GM12878 (cell line): ENCODE measurements at regions not wholly inside any gene's neighbourhood (a gene's known extent, or its start where the extent isn't known, plus 50 kb on each side); places are given as distances from the start of the nearest gene placed in this dataset.

ENCODE experiments used
- ATAC-seq: fragments of 200-7000 bp; cut with Tn5 transposase; 3 replicates; pipeline ENCODE4 v1.9.1; 2020; ENCODE audit warnings: mild to moderate bottlenecking, moderate library complexity
- BruUV-seq: library from RNA; stranded (reverse); fragments of 400-500 nt; replicated peaks from 2 replicates; lab custom pipeline; 2021; lab: Mats Ljungman, UMichigan
- CTCF ChIA-PET: fragments of 300-600 bp; sonication (Branson Sonifier 250); formaldehyde crosslinking; extraction: SDS; loops from one replicate; lab custom pipeline; 2021; ENCODE audit warnings: inconsistent platforms; lab: Yijun Ruan, JAX
- POLR2A ChIA-PET: fragments of 350-600 bp; formaldehyde crosslinking; extraction: SDS; loops from one replicate; lab custom pipeline; 2021; ENCODE audit warnings: inconsistent platforms; lab: Charles Lee
- RAD21 ChIA-PET: fragments of 300-600 bp; sonication (Branson Sonifier 250); formaldehyde crosslinking; loops from one replicate; lab custom pipeline; 2023; ENCODE audit warnings: antibody characterized with exemption; ENCODE audit not compliant: unreplicated experiment; lab: Charles Lee
- SMC1A ChIA-PET: fragments of 300-600 bp; sonication (Branson Sonifier 250); formaldehyde crosslinking; loops from one replicate; lab custom pipeline; 2023; ENCODE audit not compliant: unreplicated experiment, uncharacterized antibody; lab: Charles Lee
- DNase-seq: peaks from one replicate; pipeline ENCODE4 v3.0.0-alpha.2; 2011; ENCODE audit warnings: low read depth, low spot score
- FAIRE-seq: peaks from 3 replicates; lab custom pipeline; 2011; peaks lifted over from hg19 to GRCh38; lab: Jason Lieb, UNC
- H2AFZ ChIP-seq: 2 replicates; pipeline ENCODE4 v1.6.0; 2011; ENCODE audit warnings: low read depth, low read length, control low read depth; ENCODE audit not compliant: control insufficient read depth
- H3K27ac ChIP-seq: 2 replicates; pipeline ENCODE4 v1.5.1; 2011; ENCODE audit warnings: control low read depth; ENCODE audit not compliant: control insufficient read depth, insufficient read depth
- H3K27me3 ChIP-seq, 2 experiments: replicated peaks in 1 of 2; 2 replicates each; pipeline versions ENCODE4 v1.6.0 to v1.6.1; 2011; ENCODE audit warnings: low read length in 1 of 2; ENCODE audit not compliant: control insufficient read depth in 2 of 2, insufficient read depth in 2 of 2
- H3K36me3 ChIP-seq, 2 experiments: 2 replicates each; pipeline ENCODE4 v1.5.1; 2011; ENCODE audit warnings: low read length in 1 of 2; ENCODE audit not compliant: control insufficient read depth in 2 of 2, insufficient read depth in 2 of 2
- H3K4me1 ChIP-seq: 2 replicates; pipeline ENCODE4 v1.6.1; 2011; ENCODE audit warnings: mild to moderate bottlenecking, low read length, moderate library complexity, mixed read lengths; ENCODE audit not compliant: control insufficient read depth, insufficient read depth
- H3K4me2 ChIP-seq: 2 replicates; pipeline ENCODE4 v1.6.0; 2011; ENCODE audit warnings: control low read depth; ENCODE audit not compliant: control insufficient read depth, insufficient read depth
- H3K4me3 ChIP-seq: fragments of 200-600 bp; sonication (generic); 2 replicates; pipeline ENCODE4 v1.5.1; 2016
- H3K79me2 ChIP-seq: 2 replicates; pipeline ENCODE4 v1.6.0; 2011; ENCODE audit warnings: low read length; ENCODE audit not compliant: control insufficient read depth, insufficient read depth
- H3K9ac ChIP-seq: 2 replicates; pipeline ENCODE4 v1.8.0; 2011; ENCODE audit warnings: low read length, control low read depth, mixed read lengths; ENCODE audit not compliant: control insufficient read depth, insufficient read depth
- H3K9me3 ChIP-seq: replicated peaks from 3 replicates; pipeline ENCODE4 v1.5.1; 2011; ENCODE audit warnings: mild to moderate bottlenecking, low read length; ENCODE audit not compliant: control insufficient read depth, insufficient read depth
- H4K20me1 ChIP-seq: 2 replicates; pipeline ENCODE4 v1.6.0; 2011; ENCODE audit not compliant: control insufficient read depth, insufficient read depth
- ATF2 ChIP-seq: IDR thresholded peaks from 2 replicates; pipeline ENCODE4 v1.6.1; 2012; ENCODE audit warnings: low read length, inconsistent platforms
- ATF7 ChIP-seq: fragments of 450-650 bp; IDR thresholded peaks from 2 replicates; pipeline ENCODE4 v1.6.1; 2016; ENCODE audit warnings: low read depth, mild to moderate bottlenecking
- BMI1 ChIP-seq: fragments of 450-650 bp; IDR thresholded peaks from 2 replicates; pipeline ENCODE4 v1.6.1; 2016; ENCODE audit warnings: mild to moderate bottlenecking, moderate library complexity, borderline replicate concordance
- EGR1 ChIP-seq, 2 experiments: IDR thresholded peaks; 1 replicate in 1 of 2; 2 replicates in 1 of 2; pipeline ENCODE4 v1.6.1; 2011 to 2012; ENCODE audit warnings: low read depth in 2 of 2, low read length in 2 of 2, borderline replicate concordance in 1 of 2, mild to moderate bottlenecking in 1 of 2, moderate library complexity in 1 of 2
- FOXK2 ChIP-seq: fragments of 450-650 bp; IDR thresholded peaks from 2 replicates; pipeline ENCODE4 v1.6.1; 2017; ENCODE audit warnings: mild to moderate bottlenecking, moderate library complexity
- MEF2A ChIP-seq: IDR thresholded peaks from 2 replicates; pipeline ENCODE4 v1.6.1; 2011; ENCODE audit warnings: low read depth, mild to moderate bottlenecking, low read length, moderate library complexity; ENCODE audit not compliant: insufficient read depth
- PML ChIP-seq: IDR thresholded peaks from 2 replicates; pipeline ENCODE4 v1.6.1; 2012; ENCODE audit warnings: low read length, inconsistent platforms
- SMAD1 ChIP-seq: fragments of 450-650 bp; IDR thresholded peaks from 2 replicates; pipeline ENCODE4 v1.6.1; 2018; ENCODE audit warnings: mild to moderate bottlenecking, low read depth; ENCODE audit not compliant: partially characterized antibody
- SMARCA5 ChIP-seq: fragments of 450-650 bp; IDR thresholded peaks from 2 replicates; pipeline ENCODE4 v1.6.1; 2017; ENCODE audit warnings: mild to moderate bottlenecking
- TCF12 ChIP-seq: IDR thresholded peaks from 2 replicates; pipeline ENCODE4 v1.6.1; 2011; ENCODE audit warnings: low read depth, mild to moderate bottlenecking, low read length
- USF1 ChIP-seq: IDR thresholded peaks from 2 replicates; pipeline ENCODE4 v1.6.1; 2011; ENCODE audit warnings: borderline replicate concordance, low read depth, mild to moderate bottlenecking, moderate library complexity, mixed read lengths, low read length; ENCODE audit not compliant: insufficient read depth; ENCODE audit errors: extremely low read length
- ZBED1 ChIP-seq: IDR thresholded peaks from 2 replicates; pipeline ENCODE4 v1.6.1; 2016; ENCODE audit warnings: borderline replicate concordance
- ZNF207 ChIP-seq: fragments of 450-650 bp; IDR thresholded peaks from 2 replicates; pipeline ENCODE4 v1.6.1; 2014; ENCODE audit warnings: antibody characterized with exemption, mild to moderate bottlenecking, borderline replicate concordance
- ZNF592 ChIP-seq: fragments of 450-650 bp; IDR thresholded peaks from 2 replicates; pipeline ENCODE4 v1.6.1; 2017; ENCODE audit warnings: mild to moderate bottlenecking, moderate library complexity
- WGBS: methylation state at CpG from one replicate; pipeline ENCODE4 v1.1.6; 2016; ENCODE audit warnings: low lambda C conversion rate; ENCODE audit not compliant: insufficient replicate concordance, insufficient coverage; ENCODE audit errors: missing lambda C conversion rate; 5-methylcytosine and 5-hydroxymethylcytosine counted together
- in situ Hi-C: fragments of 300-500 bp; cut with MboI; formaldehyde crosslinking; loops from 9 replicates; pipeline ENCODE4 v1.14.3; 2018; ENCODE audit warnings: mixed read lengths
- intact Hi-C: fragments of 100-400 bp; cut with micrococcal nuclease; formaldehyde crosslinking; loops from one replicate; pipeline ENCODE4 v1.14.2; 2022; ENCODE audit not compliant: unreplicated experiment
- TF ChIP-seq, protein P1 (sequence below), 3 experiments: IDR thresholded peaks in 2 of 3; conservative IDR thresholded peaks in 1 of 3; 2 replicates each; pipeline ENCODE4 v1.5.1; 2011; ENCODE audit warnings: low read depth in 3 of 3, low read length in 3 of 3, mild to moderate bottlenecking in 3 of 3, control low read depth in 2 of 3, moderate library complexity in 2 of 3, inconsistent platforms in 1 of 3, mixed read lengths in 1 of 3; ENCODE audit not compliant: control insufficient read depth in 2 of 3, insufficient read depth in 1 of 3; ENCODE audit errors: extremely low read depth in 1 of 3
- TF ChIP-seq, protein P2 (sequence below): fragments of 450-650 bp; IDR thresholded peaks from 2 replicates; pipeline ENCODE4 v1.6.1; 2016; ENCODE audit warnings: mild to moderate bottlenecking

GRCh38 chr13:47837906-47838305, 163.2 kb downstream of the SUCLA2 start:
- ChIA-PET CTCF (interaction anchor here (0.7 kb wide), 1 partner anchor 102 kb away, joined by 3 read pairs; no protein-coding TSS in a partner anchor), POLR2A (no interaction called here), RAD21 (no interaction called here), SMC1A (no interaction called here)
- no peak overlapping the region for H3K9ac ChIP-seq
- H2AFZ ChIP-seq = no peak overlapping the region
- BruUV-seq = no TSS peak
- in situ Hi-C loops (no loop called here), intact Hi-C loops (no loop called here)
- no peak overlapping the region for H3K4me3 ChIP-seq
- H4K20me1 ChIP-seq = no peaks in the 10 kb centered on the region
- H3K9me3 ChIP-seq = no peaks in the 10 kb centered on the region
- H3K4me2 ChIP-seq = no peak overlapping the region
- H3K36me3 ChIP-seq = no peaks in the 10 kb centered on the region
- ATAC-seq (no peak), FAIRE-seq (no peak), DNase-seq (no peak)
- no peaks in the 10 kb centered on the region for H3K27me3 ChIP-seq
- 52% methylated on average over 4 of the region's 4 CpGs for WGBS
- no peaks in the 10 kb centered on the region for H3K4me1 ChIP-seq
- H3K79me2 ChIP-seq = no peaks in the 10 kb centered on the region
- no peak overlapping the region for H3K27ac ChIP-seq
- TF ChIP-seq, protein P1, sequence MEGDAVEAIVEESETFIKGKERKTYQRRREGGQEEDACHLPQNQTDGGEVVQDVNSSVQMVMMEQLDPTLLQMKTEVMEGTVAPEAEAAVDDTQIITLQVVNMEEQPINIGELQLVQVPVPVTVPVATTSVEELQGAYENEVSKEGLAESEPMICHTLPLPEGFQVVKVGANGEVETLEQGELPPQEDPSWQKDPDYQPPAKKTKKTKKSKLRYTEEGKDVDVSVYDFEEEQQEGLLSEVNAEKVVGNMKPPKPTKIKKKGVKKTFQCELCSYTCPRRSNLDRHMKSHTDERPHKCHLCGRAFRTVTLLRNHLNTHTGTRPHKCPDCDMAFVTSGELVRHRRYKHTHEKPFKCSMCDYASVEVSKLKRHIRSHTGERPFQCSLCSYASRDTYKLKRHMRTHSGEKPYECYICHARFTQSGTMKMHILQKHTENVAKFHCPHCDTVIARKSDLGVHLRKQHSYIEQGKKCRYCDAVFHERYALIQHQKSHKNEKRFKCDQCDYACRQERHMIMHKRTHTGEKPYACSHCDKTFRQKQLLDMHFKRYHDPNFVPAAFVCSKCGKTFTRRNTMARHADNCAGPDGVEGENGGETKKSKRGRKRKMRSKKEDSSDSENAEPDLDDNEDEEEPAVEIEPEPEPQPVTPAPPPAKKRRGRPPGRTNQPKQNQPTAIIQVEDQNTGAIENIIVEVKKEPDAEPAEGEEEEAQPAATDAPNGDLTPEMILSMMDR (IDR thresholded peaks at IDR 0.05 in 2 of 3, conservative IDR thresholded peaks at IDR 0.05 in 1 of 3; ENCODE audit: control insufficient read depth in 2 of 3, extremely low read depth in 1 of 3, insufficient read depth in 1 of 3, low read depth in 3 of 3, low read length in 3 of 3) = no peak
- TF ChIP-seq ZBED1 (no peak), BMI1 (no peak), TCF12 (no peak), SMAD1 (no peak), EGR1 (IDR thresholded peaks at IDR 0.05; ENCODE audit: borderline replicate concordance in 1 of 2, low read depth in 2 of 2, low read length in 2 of 2) (no peak), ATF2 (no peak), FOXK2 (no peak), ATF7 (no peak), USF1 (no peak), PML (no peak), SMARCA5 (no peak), MEF2A (no peak), ZNF592 (no peak), ZNF207 (no peak)
- TF ChIP-seq, protein P2, sequence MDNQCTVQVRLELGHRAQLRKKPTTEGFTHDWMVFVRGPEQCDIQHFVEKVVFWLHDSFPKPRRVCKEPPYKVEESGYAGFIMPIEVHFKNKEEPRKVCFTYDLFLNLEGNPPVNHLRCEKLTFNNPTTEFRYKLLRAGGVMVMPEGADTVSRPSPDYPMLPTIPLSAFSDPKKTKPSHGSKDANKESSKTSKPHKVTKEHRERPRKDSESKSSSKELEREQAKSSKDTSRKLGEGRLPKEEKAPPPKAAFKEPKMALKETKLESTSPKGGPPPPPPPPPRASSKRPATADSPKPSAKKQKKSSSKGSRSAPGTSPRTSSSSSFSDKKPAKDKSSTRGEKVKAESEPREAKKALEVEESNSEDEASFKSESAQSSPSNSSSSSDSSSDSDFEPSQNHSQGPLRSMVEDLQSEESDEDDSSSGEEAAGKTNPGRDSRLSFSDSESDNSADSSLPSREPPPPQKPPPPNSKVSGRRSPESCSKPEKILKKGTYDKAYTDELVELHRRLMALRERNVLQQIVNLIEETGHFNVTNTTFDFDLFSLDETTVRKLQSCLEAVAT = no peak
